ENCODE measurements at regions not wholly inside any gene's neighbourhood (a gene's known extent, or its start where the extent isn't known, plus 50 kb on each side); places are given as distances from the start of the nearest gene placed in this dataset.

GRCh38 chr17:73815474-73815873 lies 171.2 kb upstream of the SDK2 start:
- DNase-seq (ENCODE audit: low read depth) = no peak

- DNase-seq (ENCODE audit: low read depth) = no peak
Observed at GRCh38 chr17:73819440-73820395, 175.5 kb upstream of the SDK2 start.

- no peak for DNase-seq (ENCODE audit: low read depth)
Observed at GRCh38 chr17:73820686-73821448, 176.6 kb upstream of the SDK2 start.

GRCh38 chr17:73821665-73822064 lies 177.4 kb upstream of the SDK2 start:
- no peak for DNase-seq (ENCODE audit: low read depth)

GRCh38 chr17:73822371-73822770 lies 178.1 kb upstream of the SDK2 start:
- DNase-seq (ENCODE audit: low read depth) = no peak

GRCh38 chr17:73823684-73824083 lies 179.4 kb upstream of the SDK2 start:
- no peak for DNase-seq (ENCODE audit: low read depth)

GRCh38 chr17:73824321-73824720 lies 180.1 kb upstream of the SDK2 start:
- no peak for DNase-seq (ENCODE audit: low read depth)

GRCh38 chr17:73826181-73826871 lies 182.1 kb upstream of the SDK2 start:
- DNase-seq (ENCODE audit: low read depth) = no peak

GRCh38 chr17:73826872-73827228 lies 182.6 kb upstream of the SDK2 start:
- no peak for DNase-seq (ENCODE audit: low read depth)

GRCh38 chr17:73827627-73828291 lies 183.5 kb upstream of the SDK2 start:
- DNase-seq (ENCODE audit: low read depth) = no peak

- DNase-seq (ENCODE audit: low read depth) = no peak
Observed at GRCh38 chr17:73829676-73830280, 185.5 kb upstream of the SDK2 start.

- DNase-seq (ENCODE audit: low read depth) = no peak
Observed at GRCh38 chr17:73831699-73832098, 187.5 kb upstream of the SDK2 start.

GRCh38 chr17:73833775-73834488 lies 189.7 kb upstream of the SDK2 start:
- DNase-seq (ENCODE audit: low read depth) = no peak

GRCh38 chr17:73834684-73835343 lies 190.6 kb upstream of the SDK2 start:
- DNase-seq (ENCODE audit: low read depth) = no peak

- no peak for DNase-seq (ENCODE audit: low read depth)
Observed at GRCh38 chr17:73835605-73836004, 191.4 kb upstream of the SDK2 start.

- DNase-seq (ENCODE audit: low read depth) = no peak
Observed at GRCh38 chr17:73838815-73839214, 194.6 kb upstream of the SDK2 start.

GRCh38 chr17:73840829-73841228 lies 196.6 kb upstream of the SDK2 start:
- DNase-seq (ENCODE audit: low read depth) = no peak

GRCh38 chr17:73841431-73842060 lies 197.3 kb upstream of the SDK2 start:
- DNase-seq (ENCODE audit: low read depth) = no peak

- no peak for DNase-seq (ENCODE audit: low read depth)
Observed at GRCh38 chr17:73847952-73848351, 203.7 kb upstream of the SDK2 start.

GRCh38 chr17:73850426-73850825 lies 206.2 kb upstream of the SDK2 start:
- no peak for DNase-seq (ENCODE audit: low read depth)

Data from GM04503 (cell line).